Mesodermal cell (in vitro differentiated cells): ENCODE measurements at regions not wholly inside any gene's neighbourhood (a gene's known extent, or its start where the extent isn't known, plus 50 kb on each side); places are given as distances from the start of the nearest gene placed in this dataset.

Experiments
- H3K27ac ChIP-seq: 2 replicates; pipeline ENCODE4 v1.7.0; 2013; ENCODE audit warnings: mild to moderate bottlenecking, low read depth, low read length, moderate library complexity; ENCODE audit not compliant: severe bottlenecking
- H3K36me3 ChIP-seq: 2 replicates; pipeline ENCODE4 v1.7.1; 2013; ENCODE audit warnings: mild to moderate bottlenecking, low read length, moderate library complexity; ENCODE audit not compliant: control insufficient read depth, insufficient read depth
- H3K4me1 ChIP-seq: one replicate; pipeline ENCODE4 v1.7.1; 2013; ENCODE audit warnings: mild to moderate bottlenecking, low read length; ENCODE audit not compliant: insufficient read depth, control insufficient read depth, poor library complexity, severe bottlenecking
- H3K4me3 ChIP-seq: 2 replicates; pipeline ENCODE4 v1.7.0; 2013; ENCODE audit warnings: low read length, control low read depth, mild to moderate bottlenecking; ENCODE audit not compliant: insufficient read depth, poor library complexity, severe bottlenecking; ENCODE audit errors: extremely low read depth
- H3K9me3 ChIP-seq: 2 replicates; pipeline ENCODE4 v1.7.1; 2013; ENCODE audit warnings: mild to moderate bottlenecking, low read length, moderate library complexity; ENCODE audit not compliant: control insufficient read depth
- WGBS, 2 experiments: methylation state at CpG; one replicate each; pipeline ENCODE4 v1.1.5; 2013; ENCODE audit warnings: missing lambda C conversion rate in 2 of 2; ENCODE audit not compliant: insufficient coverage in 2 of 2; 5-methylcytosine and 5-hydroxymethylcytosine counted together

- 80 to 92% methylated on average over 8 of the region's 9 CpGs for WGBS, 2 experiments
- no peak overlapping the region for H3K4me3 ChIP-seq
- no peak overlapping the region for H3K27ac ChIP-seq
- H3K9me3 ChIP-seq, result no peaks in the 10 kb centered on the region
- no peaks in the 10 kb centered on the region for H3K36me3 ChIP-seq
- no peaks in the 10 kb centered on the region for H3K4me1 ChIP-seq
Measured at GRCh38 chr13:31441800-31442510, 242.2 kb downstream of the B3GLCT start.

- Histone ChIP-seq H3K4me1 (no peaks in the 10 kb centered on the region), H3K9me3 (no peaks in the 10 kb centered on the region), H3K36me3 (no peaks in the 10 kb centered on the region), H3K4me3 (no peak overlapping the region), H3K27ac (no peak overlapping the region)
- WGBS, 2 experiments, result 81 to 100% methylated on average over 3 to 4 of the region's 4 CpGs
Measured at GRCh38 chr13:31442571-31442970, 242.8 kb downstream of the B3GLCT start.

GRCh38 chr13:31444266-31444856, 244.6 kb downstream of the B3GLCT start:
- no peaks in the 10 kb centered on the region for H3K9me3 ChIP-seq
- 94 to 100% methylated on average over 3 of the region's 3 CpGs for WGBS, 2 experiments
- H3K27ac ChIP-seq, result no peak overlapping the region
- no peaks in the 10 kb centered on the region for H3K36me3 ChIP-seq
- H3K4me1 ChIP-seq, result no peaks in the 10 kb centered on the region
- H3K4me3 ChIP-seq, result no peak overlapping the region

- H3K4me3 ChIP-seq, result no peak overlapping the region
- 90 to 94% methylated on average over 1 to 2 of the region's 2 CpGs for WGBS, 2 experiments
- no peaks in the 10 kb centered on the region for H3K4me1 ChIP-seq
- H3K27ac ChIP-seq, result no peak overlapping the region
- H3K9me3 ChIP-seq, result no peaks in the 10 kb centered on the region
- no peaks in the 10 kb centered on the region for H3K36me3 ChIP-seq
Measured at GRCh38 chr13:31452525-31452924, 252.8 kb downstream of the B3GLCT start.

- Histone ChIP-seq H3K4me1 (no peaks in the 10 kb centered on the region), H3K9me3 (no peaks in the 10 kb centered on the region), H3K27ac (no peak overlapping the region), H3K4me3 (no peak overlapping the region), H3K36me3 (no peaks in the 10 kb centered on the region)
Measured at GRCh38 chr13:31455581-31455980, 255.8 kb downstream of the B3GLCT start.

- no peak overlapping the region for H3K27ac ChIP-seq
- no peaks in the 10 kb centered on the region for H3K9me3 ChIP-seq
- H3K36me3 ChIP-seq, result no peaks in the 10 kb centered on the region
- no peak overlapping the region for H3K4me3 ChIP-seq
- H3K4me1 ChIP-seq, result no peaks in the 10 kb centered on the region
Measured at GRCh38 chr13:31456056-31456455, 256.3 kb downstream of the B3GLCT start.

- Histone ChIP-seq H3K36me3 (no peaks in the 10 kb centered on the region), H3K4me1 (no peaks in the 10 kb centered on the region), H3K9me3 (no peaks in the 10 kb centered on the region), H3K4me3 (no peak overlapping the region), H3K27ac (no peak overlapping the region)
- WGBS, 2 experiments, result 100% methylated on average over 1 of the region's 3 CpGs; no CpG with 5 or more reads in 1 of the 2 experiments
Measured at GRCh38 chr13:31460061-31460460, 260.3 kb downstream of the B3GLCT start.

GRCh38 chr13:31461923-31462322, 262.1 kb downstream of the B3GLCT start:
- 91 to 92% methylated on average over 2 to 4 of the region's 5 CpGs for WGBS, 2 experiments
- Histone ChIP-seq H3K36me3 (no peaks in the 10 kb centered on the region), H3K4me3 (no peak overlapping the region), H3K27ac (no peak overlapping the region), H3K9me3 (no peaks in the 10 kb centered on the region), H3K4me1 (no peaks in the 10 kb centered on the region)

- Histone ChIP-seq H3K9me3 (no peaks in the 10 kb centered on the region), H3K4me3 (no peak overlapping the region), H3K36me3 (no peaks in the 10 kb centered on the region), H3K27ac (no peak overlapping the region), H3K4me1 (no peaks in the 10 kb centered on the region)
- whole genome bisulfite sequencing, 2 experiments, result 92 to 93% methylated on average over 2 of the region's 3 CpGs
Measured at GRCh38 chr13:31462766-31463165, 263.0 kb downstream of the B3GLCT start.

- WGBS, 2 experiments, result 81 to 90% methylated on average over 4 to 10 of the region's 12 CpGs
- H3K9me3 ChIP-seq, result no peaks in the 10 kb centered on the region
- no peaks in the 10 kb centered on the region for H3K36me3 ChIP-seq
Measured at GRCh38 chr13:31468114-31468902, 268.5 kb downstream of the B3GLCT start.

GRCh38 chr13:31469377-31469776, 269.6 kb downstream of the B3GLCT start:
- no peaks in the 10 kb centered on the region for H3K9me3 ChIP-seq
- no peak overlapping the region for H3K4me3 ChIP-seq
- no peaks in the 10 kb centered on the region for H3K4me1 ChIP-seq
- no peak overlapping the region for H3K27ac ChIP-seq
- no peaks in the 10 kb centered on the region for H3K36me3 ChIP-seq

More at GRCh38 chr13:31468114-31468902, 268.5 kb downstream of the B3GLCT start:
- no peak overlapping the region for H3K27ac ChIP-seq
- no peaks in the 10 kb centered on the region for H3K4me1 ChIP-seq
- no peak overlapping the region for H3K4me3 ChIP-seq
